CD14-positive monocyte (primary cell): ENCODE measurements at regions not wholly inside any gene's neighbourhood (a gene's known extent, or its start where the extent isn't known, plus 50 kb on each side); places are given as distances from the start of the nearest gene placed in this dataset.

Experiments
- DNase-seq, 3 donors: peaks; one replicate each; pipeline ENCODE4 v3.0.0-alpha.2; 2011 to 2022
- H2AFZ ChIP-seq: 2 replicates; pipeline ENCODE4 v1.6.0; 2012; ENCODE audit warnings: mild to moderate bottlenecking, low read depth, low read length, inconsistent platforms; ENCODE audit not compliant: insufficient read depth, poor library complexity, severe bottlenecking
- H3K27ac ChIP-seq, 2 donors: 1 replicate in 1 of 2; 2 replicates in 1 of 2; pipeline ENCODE4 v1.5.1; 2012 to 2013; ENCODE audit warnings: low read length in 2 of 2, control low read depth in 1 of 2, inconsistent platforms in 1 of 2, low read depth in 1 of 2, mild to moderate bottlenecking in 1 of 2
- H3K27me3 ChIP-seq, 2 donors: one replicate each; pipeline versions ENCODE4 v1.6.0 to v1.6.1; 2011 to 2013; ENCODE audit warnings: low read length in 2 of 2; ENCODE audit not compliant: control insufficient read depth in 2 of 2, insufficient read depth in 2 of 2
- H3K36me3 ChIP-seq, 2 donors: replicated peaks in 1 of 2; 1 replicate in 1 of 2; 2 replicates in 1 of 2; pipeline versions ENCODE4 v1.5.1 to v1.6.1; 2012 to 2013; ENCODE audit warnings: low read length in 2 of 2, control low read depth in 1 of 2, inconsistent platforms in 1 of 2, mild to moderate bottlenecking in 1 of 2; ENCODE audit not compliant: insufficient read depth in 2 of 2, control insufficient read depth in 1 of 2
- H3K4me1 ChIP-seq, 2 donors: 1 replicate in 1 of 2; 2 replicates in 1 of 2; pipeline versions ENCODE4 v1.5.1 to v1.6.1; 2012 to 2013; ENCODE audit warnings: low read length in 2 of 2, control low read depth in 1 of 2, inconsistent platforms in 1 of 2, mild to moderate bottlenecking in 1 of 2, moderate library complexity in 1 of 2; ENCODE audit not compliant: insufficient read depth in 2 of 2, control insufficient read depth in 1 of 2
- H3K4me2 ChIP-seq: replicated peaks from 2 replicates; pipeline ENCODE3; 2012; ENCODE audit warnings: low read length, moderate library complexity, mild to moderate bottlenecking; ENCODE audit not compliant: poor library complexity, severe bottlenecking; ENCODE audit errors: extremely low read depth
- H3K4me3 ChIP-seq, 3 experiments: fragments of 200-600 bp in 1 of 3; sonication (generic) in 1 of 3; replicated peaks in 1 of 3; 1 replicate in 2 of 3; 2 replicates in 1 of 3; pipeline ENCODE4 v1.5.1; 2011 to 2013; ENCODE audit warnings: low read length in 3 of 3, mild to moderate bottlenecking in 3 of 3, control low read depth in 2 of 3, low read depth in 2 of 3, inconsistent platforms in 1 of 3, moderate library complexity in 1 of 3
- H3K79me2 ChIP-seq: 2 replicates; pipeline ENCODE4 v1.6.0; 2012; ENCODE audit warnings: mild to moderate bottlenecking, control low read depth, inconsistent platforms, low read length, moderate library complexity; ENCODE audit not compliant: insufficient read depth
- H3K9ac ChIP-seq: 2 replicates; pipeline ENCODE4 v1.6.0; 2017; ENCODE audit warnings: low read length, mild to moderate bottlenecking; ENCODE audit not compliant: insufficient read depth, poor library complexity, severe bottlenecking
- H3K9me3 ChIP-seq, 2 donors: replicated peaks in 1 of 2; 1 replicate in 1 of 2; 2 replicates in 1 of 2; pipeline versions ENCODE4 v1.5.1 to v1.6.1; 2012 to 2013; ENCODE audit warnings: low read length in 2 of 2, control low read depth in 1 of 2; ENCODE audit not compliant: control insufficient read depth in 1 of 2, insufficient read depth in 1 of 2
- H4K20me1 ChIP-seq: 2 replicates; pipeline ENCODE4 v1.6.0; 2012; ENCODE audit warnings: mild to moderate bottlenecking, low read length, control low read depth, moderate library complexity; ENCODE audit not compliant: insufficient read depth
- H3K27ac Mint-ChIP-seq, 7 donors: one replicate each; pipeline ENCODE4 v1.8.0; 2020; ENCODE audit warnings: mild to moderate bottlenecking in 7 of 7, mixed read lengths in 7 of 7, moderate library complexity in 6 of 7, inconsistent platforms in 2 of 7
- H3K27me3 Mint-ChIP-seq, 3 donors: one replicate each; pipeline ENCODE4 v1.8.0; 2021 to 2022; ENCODE audit warnings: low read depth in 3 of 3, mild to moderate bottlenecking in 3 of 3, mixed read lengths in 3 of 3, moderate library complexity in 3 of 3, inconsistent platforms in 1 of 3
- H3K36me3 Mint-ChIP-seq, 2 donors: one replicate each; pipeline ENCODE4 v1.8.0; 2020; ENCODE audit warnings: mixed read lengths in 2 of 2, inconsistent platforms in 1 of 2, mild to moderate bottlenecking in 1 of 2
- H3K4me1 Mint-ChIP-seq: one replicate; pipeline ENCODE4 v1.8.0; 2020; ENCODE audit warnings: mild to moderate bottlenecking, mixed read lengths
- H3K4me3 Mint-ChIP-seq, 2 donors: one replicate each; pipeline ENCODE4 v1.8.0; 2020; ENCODE audit warnings: mild to moderate bottlenecking in 2 of 2, mixed read lengths in 2 of 2, moderate library complexity in 1 of 2
- H3K9me3 Mint-ChIP-seq, 7 donors: one replicate each; pipeline ENCODE4 v1.8.0; 2020 to 2022; ENCODE audit warnings: mixed read lengths in 7 of 7, mild to moderate bottlenecking in 6 of 7, moderate library complexity in 6 of 7, inconsistent platforms in 2 of 7
- WGBS: methylation state at CpG from one replicate; pipeline ENCODE4 v1.1.5; 2013; ENCODE audit warnings: missing lambda C conversion rate; ENCODE audit not compliant: insufficient coverage; 5-methylcytosine and 5-hydroxymethylcytosine counted together
- intact Hi-C, 2 donors: fragments of 100-400 bp; cut with micrococcal nuclease; formaldehyde crosslinking; loops; one replicate each; pipeline versions ENCODE4 v1.15.0 to v1.15.1; 2023
- TF ChIP-seq, protein P1 (sequence below): fragments of 200-600 bp; IDR thresholded peaks from one replicate; pipeline ENCODE4 v1.8.0; 2022; ENCODE audit warnings: antibody characterized with exemption, mild to moderate bottlenecking

DNA sequence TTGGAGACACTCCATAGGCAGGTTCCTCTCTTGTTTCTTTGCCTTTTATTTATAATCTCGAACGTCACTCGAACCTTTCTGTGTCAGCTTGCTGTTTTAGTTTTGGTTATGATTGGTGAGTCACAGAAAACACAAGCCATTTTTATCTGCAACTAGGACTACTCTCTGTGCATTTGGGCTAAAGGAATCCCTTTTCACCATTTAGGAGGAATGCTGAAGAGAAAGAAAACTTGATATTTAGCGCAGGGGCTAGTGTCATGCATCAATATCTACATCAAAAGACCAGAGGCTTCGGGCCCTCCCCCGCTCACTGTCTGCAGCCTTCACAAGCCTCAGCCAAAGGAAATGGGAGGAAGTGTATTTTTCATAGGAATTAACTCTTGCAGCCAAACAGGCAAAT is 507.8 kb upstream of the CITED2 start:
- Histone ChIP-seq H3K4me2 (peak overlapping the region; percentile 9), H3K9ac (no peak overlapping the region)
- DNase-seq = no peak

DNA sequence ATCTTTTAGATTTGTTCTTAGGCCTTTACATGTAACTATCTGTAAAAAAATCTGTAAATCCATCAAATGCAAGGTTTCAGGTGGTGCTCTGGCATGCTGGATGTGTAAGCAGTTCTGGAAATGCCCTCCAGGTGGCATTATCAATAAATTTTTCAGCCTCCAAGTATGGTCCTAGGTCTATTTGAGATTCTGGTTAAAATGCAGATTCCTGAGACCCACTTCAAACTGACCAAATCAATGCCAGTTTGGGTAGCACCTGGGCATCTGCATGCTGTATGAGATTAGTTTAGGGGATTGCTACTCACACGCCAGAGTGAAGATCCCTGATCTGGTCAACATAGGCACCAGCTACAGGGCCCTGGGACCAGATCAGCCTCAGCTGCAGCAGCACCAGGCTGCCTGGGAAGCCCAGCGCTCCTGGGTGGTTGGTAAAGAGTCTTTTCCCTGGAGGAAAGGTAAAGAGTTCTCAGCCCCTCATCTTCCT is 507.3 kb upstream of the CITED2 start:
- Mint-ChIP-seq H3K36me3 (no peaks in the 10 kb centered on the region), H3K4me3 (no peak overlapping the region), H3K27ac (peak overlapping the region in 4 of 7 donors; percentile 61 to 80 (median 68)), H3K9me3 (no peaks in the 10 kb centered on the region), H3K27me3 (peaks cover 0 to 2% (median 0%) of the 10 kb centered on the region in 3 donors), H3K4me1 (peaks cover 42% of the 10 kb centered on the region)
- Histone ChIP-seq H3K9me3 (no peaks in the 10 kb centered on the region), H3K4me3 (peak overlapping the region in 1 of 3 experiments; percentile 12), H3K27me3 (no peaks in the 10 kb centered on the region), H3K36me3 (no peaks in the 10 kb centered on the region), H3K27ac (peak overlapping the region in 1 of 2 donors; percentile 68), H4K20me1 (no peaks in the 10 kb centered on the region), H3K9ac (no peak overlapping the region), H3K4me1 (peaks cover 39 to 47% of the 10 kb centered on the region in 2 donors), H3K79me2 (no peaks in the 10 kb centered on the region), H3K4me2 (no peak overlapping the region), H2AFZ (peak overlapping the region; percentile 34)
- WGBS = 100% methylated on average over 1 of the region's 2 CpGs
- intact Hi-C loops = loop anchor here in 1 of 2 donors (5.0 kb wide), 1 partner anchor 44 kb away; no protein-coding TSS in a partner anchor
- TF ChIP-seq, protein P1, sequence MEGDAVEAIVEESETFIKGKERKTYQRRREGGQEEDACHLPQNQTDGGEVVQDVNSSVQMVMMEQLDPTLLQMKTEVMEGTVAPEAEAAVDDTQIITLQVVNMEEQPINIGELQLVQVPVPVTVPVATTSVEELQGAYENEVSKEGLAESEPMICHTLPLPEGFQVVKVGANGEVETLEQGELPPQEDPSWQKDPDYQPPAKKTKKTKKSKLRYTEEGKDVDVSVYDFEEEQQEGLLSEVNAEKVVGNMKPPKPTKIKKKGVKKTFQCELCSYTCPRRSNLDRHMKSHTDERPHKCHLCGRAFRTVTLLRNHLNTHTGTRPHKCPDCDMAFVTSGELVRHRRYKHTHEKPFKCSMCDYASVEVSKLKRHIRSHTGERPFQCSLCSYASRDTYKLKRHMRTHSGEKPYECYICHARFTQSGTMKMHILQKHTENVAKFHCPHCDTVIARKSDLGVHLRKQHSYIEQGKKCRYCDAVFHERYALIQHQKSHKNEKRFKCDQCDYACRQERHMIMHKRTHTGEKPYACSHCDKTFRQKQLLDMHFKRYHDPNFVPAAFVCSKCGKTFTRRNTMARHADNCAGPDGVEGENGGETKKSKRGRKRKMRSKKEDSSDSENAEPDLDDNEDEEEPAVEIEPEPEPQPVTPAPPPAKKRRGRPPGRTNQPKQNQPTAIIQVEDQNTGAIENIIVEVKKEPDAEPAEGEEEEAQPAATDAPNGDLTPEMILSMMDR = peak; percentile 63
- peak in 2 of 3 donors; percentile 24 to 35 for DNase-seq

More for the DNA sequence above, 507.8 kb upstream of the CITED2 start:
- intact Hi-C loops = loop anchor here in 1 of 2 donors (5.0 kb wide), 1 partner anchor 45 kb away; no protein-coding TSS in a partner anchor
- TF ChIP-seq, protein P1 = no peak
- peak overlapping the region; percentile 34 for H2AFZ ChIP-seq
- Mint-ChIP-seq H3K36me3 (no peaks in the 10 kb centered on the region), H3K4me3 (no peak overlapping the region), H3K27me3 (peaks cover 0 to 2% (median 0%) of the 10 kb centered on the region in 3 donors), H3K27ac (peak overlapping the region in 6 of 7 donors; percentile 61 to 80 (median 62)), H3K9me3 (no peaks in the 10 kb centered on the region), H3K4me1 (peaks cover 42% of the 10 kb centered on the region)
- peaks cover 39 to 47% of the 10 kb centered on the region in 2 donors for H3K4me1 ChIP-seq
- H4K20me1 ChIP-seq = no peaks in the 10 kb centered on the region
- no peaks in the 10 kb centered on the region for H3K36me3 ChIP-seq
- H3K79me2 ChIP-seq = no peaks in the 10 kb centered on the region
- no peaks in the 10 kb centered on the region for H3K27me3 ChIP-seq
- no peaks in the 10 kb centered on the region for H3K9me3 ChIP-seq
- peak overlapping the region in 1 of 3 experiments; percentile 12 for H3K4me3 ChIP-seq
- no CpG with 5 or more reads among the region's 6 CpGs for WGBS
- peak overlapping the region in 1 of 2 donors; percentile 68 for H3K27ac ChIP-seq
